ENCODE measurements at regions not wholly inside any gene's neighbourhood (a gene's known extent, or its start where the extent isn't known, plus 50 kb on each side); places are given as distances from the start of the nearest gene placed in this dataset.

DNA sequence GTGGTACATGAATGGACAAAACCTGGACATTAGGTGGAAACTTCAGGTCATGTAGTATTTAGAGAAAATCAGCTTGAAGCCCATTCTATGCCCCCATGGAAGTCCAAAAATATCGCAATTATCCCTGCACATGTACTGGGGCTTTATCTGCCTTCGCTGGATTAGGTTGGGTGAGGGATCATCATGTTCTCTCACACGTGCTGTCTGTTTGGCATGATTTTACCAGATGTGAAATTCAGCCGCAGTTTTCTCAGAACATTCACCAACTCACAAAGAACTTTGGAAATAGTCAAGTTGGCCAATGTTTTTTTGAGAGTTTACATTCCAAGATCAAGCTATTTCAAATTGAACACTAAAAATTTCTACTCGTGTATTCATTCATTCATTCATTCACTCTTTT lies 459.8 kb upstream of the CITED2 start:
- TF ChIP-seq, protein P1, sequence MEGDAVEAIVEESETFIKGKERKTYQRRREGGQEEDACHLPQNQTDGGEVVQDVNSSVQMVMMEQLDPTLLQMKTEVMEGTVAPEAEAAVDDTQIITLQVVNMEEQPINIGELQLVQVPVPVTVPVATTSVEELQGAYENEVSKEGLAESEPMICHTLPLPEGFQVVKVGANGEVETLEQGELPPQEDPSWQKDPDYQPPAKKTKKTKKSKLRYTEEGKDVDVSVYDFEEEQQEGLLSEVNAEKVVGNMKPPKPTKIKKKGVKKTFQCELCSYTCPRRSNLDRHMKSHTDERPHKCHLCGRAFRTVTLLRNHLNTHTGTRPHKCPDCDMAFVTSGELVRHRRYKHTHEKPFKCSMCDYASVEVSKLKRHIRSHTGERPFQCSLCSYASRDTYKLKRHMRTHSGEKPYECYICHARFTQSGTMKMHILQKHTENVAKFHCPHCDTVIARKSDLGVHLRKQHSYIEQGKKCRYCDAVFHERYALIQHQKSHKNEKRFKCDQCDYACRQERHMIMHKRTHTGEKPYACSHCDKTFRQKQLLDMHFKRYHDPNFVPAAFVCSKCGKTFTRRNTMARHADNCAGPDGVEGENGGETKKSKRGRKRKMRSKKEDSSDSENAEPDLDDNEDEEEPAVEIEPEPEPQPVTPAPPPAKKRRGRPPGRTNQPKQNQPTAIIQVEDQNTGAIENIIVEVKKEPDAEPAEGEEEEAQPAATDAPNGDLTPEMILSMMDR (IDR thresholded peaks at IDR 0.05), result no peak
- no peak for TF ChIP-seq POLR2A (IDR thresholded peaks at IDR 0.05)
- Histone ChIP-seq H3K4me3 (no peak overlapping the region), H3K9me3 (replicated peaks in 1 of 3) (no peaks in the 10 kb centered on the region), H3K27me3 (no peaks in the 10 kb centered on the region), H3K36me3 (replicated peaks in 1 of 2) (no peaks in the 10 kb centered on the region), H3K4me1 (replicated peaks in 1 of 2) (no peaks in the 10 kb centered on the region), H3K27ac (no peak overlapping the region)
- DNase-seq, result no peak
- 83 to 89% (median 85%) methylated on average over 5 of the region's 5 CpGs for WGBS, 4 donors
- intact Hi-C loops (cut with DNase I), result no loop called here

DNA sequence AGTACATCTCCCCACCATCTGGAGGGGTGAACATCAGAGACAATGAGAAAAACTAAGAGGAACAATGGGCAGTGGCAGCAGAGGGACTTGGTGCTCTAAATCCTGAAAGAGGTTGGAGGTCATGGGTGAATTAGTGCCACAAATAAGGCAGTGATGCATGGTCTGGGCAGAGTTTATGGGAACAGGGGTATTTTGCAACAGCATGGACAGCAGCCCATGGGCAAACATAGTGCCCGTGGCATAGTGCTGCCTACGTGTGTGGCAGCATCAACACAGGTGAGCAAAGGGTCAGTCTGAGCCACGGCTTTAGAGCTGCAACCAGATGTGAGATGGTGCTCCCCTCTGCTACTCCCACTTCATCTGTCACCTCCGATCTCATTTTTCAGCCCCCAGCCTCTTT lies 459.1 kb upstream of the CITED2 start:
- Histone ChIP-seq H3K9me3 (replicated peaks in 1 of 3) (no peaks in the 10 kb centered on the region), H3K27ac (no peak overlapping the region), H3K27me3 (no peaks in the 10 kb centered on the region), H3K4me1 (replicated peaks in 1 of 2) (no peaks in the 10 kb centered on the region), H3K4me3 (no peak overlapping the region), H3K36me3 (replicated peaks in 1 of 2) (no peaks in the 10 kb centered on the region)
- no peak for TF ChIP-seq POLR2A (IDR thresholded peaks at IDR 0.05)
- TF ChIP-seq, protein P1 (IDR thresholded peaks at IDR 0.05), result no peak
- intact Hi-C loops (cut with DNase I), result no loop called here
- DNase-seq, result no peak
- WGBS, 4 donors, result 79 to 93% (median 89%) methylated on average over 4 of the region's 4 CpGs

DNA sequence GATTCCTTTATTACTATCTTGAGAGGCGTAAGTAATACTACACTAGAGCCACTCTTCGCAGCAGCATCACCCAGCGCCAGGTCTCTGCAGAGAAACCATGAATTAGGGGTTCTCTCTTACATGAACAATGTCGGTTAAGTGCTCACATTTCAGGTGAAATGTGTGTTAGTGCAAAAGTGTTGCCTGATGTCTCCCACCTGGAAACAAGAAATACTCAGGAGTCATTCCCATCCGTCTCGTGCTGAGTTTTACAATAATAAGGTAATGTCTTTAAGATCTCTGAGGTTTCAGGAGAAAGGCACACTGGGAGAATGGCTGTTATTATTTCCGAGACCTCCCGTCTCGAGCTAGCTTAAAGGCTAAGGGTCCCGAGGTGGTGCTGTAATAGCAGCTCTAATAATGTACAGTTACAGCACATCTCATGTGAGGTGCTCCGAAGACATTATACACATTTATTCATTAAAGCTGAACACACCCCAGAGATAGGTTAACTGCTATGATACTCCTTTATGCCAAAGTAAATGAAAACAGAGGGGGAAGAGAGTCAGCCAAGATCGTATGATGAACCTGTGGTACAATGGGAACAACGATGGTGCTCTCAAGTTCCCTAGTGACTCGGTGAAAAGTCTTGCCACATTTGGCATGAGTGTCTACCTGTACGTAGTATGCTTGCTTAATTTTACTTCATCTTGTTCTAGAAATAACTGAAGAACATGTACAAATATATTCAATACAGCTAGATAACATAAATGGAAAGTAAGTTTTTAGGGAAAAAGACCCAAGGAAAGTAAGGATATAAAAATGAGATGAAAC lies 458.3 kb upstream of the CITED2 start:
- TF ChIP-seq, protein P1 (IDR thresholded peaks at IDR 0.05), result no peak
- no peak for TF ChIP-seq POLR2A (IDR thresholded peaks at IDR 0.05)
- Histone ChIP-seq H3K9me3 (replicated peaks in 1 of 3) (no peaks in the 10 kb centered on the region), H3K27ac (no peak overlapping the region), H3K4me3 (no peak overlapping the region), H3K27me3 (no peaks in the 10 kb centered on the region), H3K36me3 (replicated peaks in 1 of 2) (no peaks in the 10 kb centered on the region), H3K4me1 (replicated peaks in 1 of 2) (no peaks in the 10 kb centered on the region)
- DNase-seq, result no peak
- intact Hi-C loops (cut with DNase I), result no loop called here
- WGBS, 4 donors, result 90 to 93% (median 91%) methylated on average over 15 of the region's 15 CpGs

DNA sequence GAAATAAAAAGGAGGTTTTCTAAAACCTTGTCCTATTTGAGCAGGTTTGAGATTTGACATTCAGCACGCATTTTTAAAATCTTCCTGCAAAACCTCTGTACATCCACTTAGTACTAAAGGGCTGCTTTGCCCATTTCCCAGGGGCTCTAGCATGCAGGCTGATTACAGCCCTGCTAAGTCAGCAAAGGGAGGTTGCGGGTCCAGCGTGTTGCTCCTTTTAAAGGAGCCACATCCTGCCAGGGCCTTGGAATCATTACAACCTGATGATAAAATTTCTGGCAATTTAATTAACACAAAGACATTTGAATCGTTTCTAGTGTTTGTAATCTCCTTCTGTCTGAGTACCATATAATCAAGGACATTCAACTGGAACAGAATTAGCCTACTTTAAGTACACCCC lies 455.1 kb upstream of the CITED2 start:
- DNase-seq, result no peak
- TF ChIP-seq, protein P1 (IDR thresholded peaks at IDR 0.05), result no peak
- no peak for TF ChIP-seq POLR2A (IDR thresholded peaks at IDR 0.05)
- no peaks in the 10 kb centered on the region for H3K9me3 ChIP-seq (replicated peaks in 1 of 3)
- no peak overlapping the region for H3K27ac ChIP-seq
- intact Hi-C loops (cut with DNase I), result no loop called here
- no peaks in the 10 kb centered on the region for H3K36me3 ChIP-seq (replicated peaks in 1 of 2)
- H3K4me3 ChIP-seq, result no peak overlapping the region
- H3K4me1 ChIP-seq (replicated peaks in 1 of 2), result no peaks in the 10 kb centered on the region
- WGBS, 4 donors, result 52 to 69% (median 60%) methylated on average over 4 of the region's 4 CpGs
- H3K27me3 ChIP-seq, result no peaks in the 10 kb centered on the region
